GM23338 (cell line): ENCODE measurements at regions not wholly inside any gene's neighbourhood (a gene's known extent, or its start where the extent isn't known, plus 50 kb on each side); places are given as distances from the start of the nearest gene placed in this dataset.
"Not testable (repeated sequence)": the region's sequence is repeated elsewhere in the genome, so short reads cannot be mapped to it uniquely, and the experiment has no call there.

ENCODE experiments used
- CREB1 ChIP-seq: fragments of 250-450 bp; sonication (Bioruptor Pico); IDR thresholded peaks from 2 replicates; pipeline ENCODE4 v1.5.0; 2020; ENCODE audit warnings: low read depth, mild to moderate bottlenecking, moderate library complexity
- CTCF ChIP-seq, 2 experiments: fragments of 200-600 bp in 1 of 2; sonication (generic) in 1 of 2; conservative IDR thresholded peaks; 2 replicates each; pipeline versions ENCODE4 v1.5.1 to v1.6.1; 2016 to 2017; ENCODE audit warnings: antibody characterized with exemption in 2 of 2, low read depth in 2 of 2, mild to moderate bottlenecking in 2 of 2, moderate library complexity in 1 of 2
- ETS1 ChIP-seq: IDR thresholded peaks from 2 replicates; pipeline ENCODE4 v1.6.1; 2016; ENCODE audit warnings: antibody characterized with exemption
- EZH2 ChIP-seq: fragments of 200-600 bp; sonication (generic); IDR thresholded peaks from one replicate; pipeline ENCODE4 v1.8.0; 2017; ENCODE audit warnings: antibody characterized with exemption, mild to moderate bottlenecking, low read depth; ENCODE audit not compliant: unreplicated experiment
- EZH2phosphoT487 ChIP-seq: fragments of 200-600 bp; sonication (generic); IDR thresholded peaks from one replicate; pipeline ENCODE4 v1.8.1; 2018; ENCODE audit warnings: antibody characterized with exemption; ENCODE audit not compliant: unreplicated experiment
- JUNB ChIP-seq: IDR thresholded peaks from one replicate; pipeline ENCODE4 v1.6.1; 2016; ENCODE audit warnings: antibody characterized with exemption; ENCODE audit not compliant: unreplicated experiment
- NANOG ChIP-seq: IDR thresholded peaks from 2 replicates; pipeline ENCODE4 v1.6.1; 2016; ENCODE audit warnings: antibody characterized with exemption, borderline replicate concordance
- POLR2AphosphoS5 ChIP-seq: IDR thresholded peaks from 2 replicates; pipeline ENCODE4 v1.6.1; 2016; ENCODE audit warnings: antibody characterized with exemption, low read depth
- REST ChIP-seq: IDR thresholded peaks from one replicate; pipeline ENCODE4 v1.6.1; 2018; ENCODE audit warnings: antibody characterized with exemption; ENCODE audit not compliant: unreplicated experiment
- STAT1 ChIP-seq: IDR thresholded peaks from one replicate; pipeline ENCODE4 v1.6.1; 2016; ENCODE audit warnings: antibody characterized with exemption; ENCODE audit not compliant: unreplicated experiment
- ZNF114 ChIP-seq: fragments of 250-450 bp; sonication (Bioruptor Pico); IDR thresholded peaks from 2 replicates; pipeline ENCODE4 v1.5.0; 2020; ENCODE audit warnings: mild to moderate bottlenecking, moderate library complexity
- ZNF331 ChIP-seq: fragments of 250-450 bp; sonication (Bioruptor Pico); IDR thresholded peaks from 2 replicates; pipeline ENCODE4 v1.5.0; 2020; ENCODE audit warnings: low read depth, mild to moderate bottlenecking, moderate library complexity
- ZNF462 ChIP-seq: fragments of 250-450 bp; sonication (Bioruptor Pico); IDR thresholded peaks from 2 replicates; pipeline ENCODE4 v1.5.0; 2020; ENCODE audit warnings: mild to moderate bottlenecking, moderate library complexity

- not testable (repeated sequence) for TF ChIP-seq CTCF (conservative IDR thresholded peaks at IDR 0.05; ENCODE audit: low read depth in 2 of 2); POLR2AphosphoS5; EZH2phosphoT487; REST; EZH2; ZNF114; ZNF462 (CRISPR knock-in tag); ETS1; CREB1 (CRISPR knock-in tag); JUNB; STAT1; NANOG; ZNF331 (CRISPR knock-in tag)
Observed at GRCh38 chr4:153106736-153107135, 97.5 kb upstream of the TRIM2 start.
